ENCODE measurements at regions not wholly inside any gene's neighbourhood (a gene's known extent, or its start where the extent isn't known, plus 50 kb on each side); places are given as distances from the start of the nearest gene placed in this dataset.

DNA sequence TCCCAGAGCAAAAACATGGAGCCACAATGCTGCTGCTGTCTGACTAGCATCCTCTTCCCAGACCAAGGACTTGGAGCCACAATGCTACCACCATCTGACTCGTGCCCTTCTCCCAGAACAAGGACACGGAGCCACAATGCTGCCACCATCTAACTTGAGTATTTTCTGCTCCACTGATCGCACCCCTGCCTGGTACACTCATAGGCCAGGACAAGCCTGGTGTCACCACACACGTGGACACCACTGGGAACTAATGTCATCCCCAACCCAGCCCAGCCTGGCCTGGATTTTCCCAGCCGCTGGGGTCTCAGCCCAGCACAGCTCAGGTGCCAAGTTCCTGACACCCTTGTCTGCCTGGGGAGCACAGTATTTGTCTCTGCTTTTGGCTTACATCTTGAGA lies 52.7 kb upstream of the GRIP2 start:
- TF ChIP-seq SMARCA4 (IDR thresholded peaks at IDR 0.05) = no peak
- no peak for TF ChIP-seq RFX5 (IDR thresholded peaks at IDR 0.05; ENCODE audit: low read depth, low read length)
- TF ChIP-seq NFIX (CRISPR knock-in tag; IDR thresholded peaks at IDR 0.05; ENCODE audit: low read depth) = no peak
- no peak for TF ChIP-seq NFIC (IDR thresholded peaks at IDR 0.05)
- TF ChIP-seq MAFK (IDR thresholded peaks at IDR 0.05; ENCODE audit: low read length) = no peak
- TF ChIP-seq, protein P1, sequence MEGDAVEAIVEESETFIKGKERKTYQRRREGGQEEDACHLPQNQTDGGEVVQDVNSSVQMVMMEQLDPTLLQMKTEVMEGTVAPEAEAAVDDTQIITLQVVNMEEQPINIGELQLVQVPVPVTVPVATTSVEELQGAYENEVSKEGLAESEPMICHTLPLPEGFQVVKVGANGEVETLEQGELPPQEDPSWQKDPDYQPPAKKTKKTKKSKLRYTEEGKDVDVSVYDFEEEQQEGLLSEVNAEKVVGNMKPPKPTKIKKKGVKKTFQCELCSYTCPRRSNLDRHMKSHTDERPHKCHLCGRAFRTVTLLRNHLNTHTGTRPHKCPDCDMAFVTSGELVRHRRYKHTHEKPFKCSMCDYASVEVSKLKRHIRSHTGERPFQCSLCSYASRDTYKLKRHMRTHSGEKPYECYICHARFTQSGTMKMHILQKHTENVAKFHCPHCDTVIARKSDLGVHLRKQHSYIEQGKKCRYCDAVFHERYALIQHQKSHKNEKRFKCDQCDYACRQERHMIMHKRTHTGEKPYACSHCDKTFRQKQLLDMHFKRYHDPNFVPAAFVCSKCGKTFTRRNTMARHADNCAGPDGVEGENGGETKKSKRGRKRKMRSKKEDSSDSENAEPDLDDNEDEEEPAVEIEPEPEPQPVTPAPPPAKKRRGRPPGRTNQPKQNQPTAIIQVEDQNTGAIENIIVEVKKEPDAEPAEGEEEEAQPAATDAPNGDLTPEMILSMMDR (IDR thresholded peaks at IDR 0.05 in 2 of 3, conservative IDR thresholded peaks at IDR 0.05 in 1 of 3; ENCODE audit: insufficient read depth in 2 of 3, low read depth in 1 of 3, low read length in 3 of 3) = no peak
- TF ChIP-seq POLR2A (conservative IDR thresholded peaks at IDR 0.05) = no peak
- TF ChIP-seq, protein P2, sequence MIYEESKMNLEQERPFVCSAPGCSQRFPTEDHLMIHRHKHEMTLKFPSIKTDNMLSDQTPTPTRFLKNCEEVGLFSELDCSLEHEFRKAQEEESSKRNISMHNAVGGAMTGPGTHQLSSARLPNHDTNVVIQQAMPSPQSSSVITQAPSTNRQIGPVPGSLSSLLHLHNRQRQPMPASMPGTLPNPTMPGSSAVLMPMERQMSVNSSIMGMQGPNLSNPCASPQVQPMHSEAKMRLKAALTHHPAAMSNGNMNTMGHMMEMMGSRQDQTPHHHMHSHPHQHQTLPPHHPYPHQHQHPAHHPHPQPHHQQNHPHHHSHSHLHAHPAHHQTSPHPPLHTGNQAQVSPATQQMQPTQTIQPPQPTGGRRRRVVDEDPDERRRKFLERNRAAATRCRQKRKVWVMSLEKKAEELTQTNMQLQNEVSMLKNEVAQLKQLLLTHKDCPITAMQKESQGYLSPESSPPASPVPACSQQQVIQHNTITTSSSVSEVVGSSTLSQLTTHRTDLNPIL (CRISPR knock-in tag; IDR thresholded peaks at IDR 0.05) = no peak

Data from K562 (cell line).